CMK (cell line): ENCODE measurements at regions not wholly inside any gene's neighbourhood (a gene's known extent, or its start where the extent isn't known, plus 50 kb on each side); places are given as distances from the start of the nearest gene placed in this dataset.
"Not testable (repeated sequence)": the region's sequence is repeated elsewhere in the genome, so short reads cannot be mapped to it uniquely, and the experiment has no call there.

Source experiments
- DNase-seq: peaks from one replicate; pipeline ENCODE4 v3.0.0-alpha.2; 2010; ENCODE audit warnings: low read depth

DNA sequence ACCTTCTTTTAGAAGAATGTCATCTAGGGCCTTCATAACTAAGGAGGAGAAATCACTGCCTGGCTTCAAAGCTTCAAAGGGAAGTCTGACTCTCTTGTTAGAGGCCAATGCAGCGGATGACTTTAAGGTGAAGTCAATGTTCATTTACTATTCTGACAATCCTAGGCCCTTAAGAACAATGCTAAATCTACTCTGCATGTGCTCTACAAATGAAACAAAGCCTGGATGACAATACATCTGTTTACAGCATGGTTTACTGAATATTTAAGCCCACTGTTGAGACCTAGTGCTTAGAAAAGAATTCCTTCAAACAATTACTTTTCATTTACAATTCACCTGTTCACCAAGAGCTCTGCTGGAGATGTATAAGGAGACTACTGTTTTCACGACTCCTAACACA is 160.4 kb upstream of the EPHA3 start:
- no peak for DNase-seq

DNA sequence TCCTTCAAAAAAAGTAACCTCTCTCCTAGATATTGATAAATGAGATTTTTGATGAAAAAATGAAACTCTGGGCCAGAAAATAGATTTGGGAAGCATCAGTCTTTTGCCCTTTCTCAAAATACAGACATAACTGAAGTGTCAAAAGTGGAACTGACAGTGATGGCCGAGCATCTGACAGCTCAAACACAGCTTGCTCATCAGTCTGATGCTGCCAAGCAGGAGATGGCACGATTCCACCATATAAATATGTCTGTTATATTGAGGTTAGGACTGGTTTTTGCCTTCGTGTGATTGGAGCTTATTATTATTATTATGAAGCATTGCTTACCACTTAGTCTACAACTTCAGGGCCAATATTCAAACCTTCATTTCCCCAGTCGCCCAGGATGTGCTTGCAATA is 152.6 kb upstream of the EPHA3 start:
- DNase-seq: no peak

DNA sequence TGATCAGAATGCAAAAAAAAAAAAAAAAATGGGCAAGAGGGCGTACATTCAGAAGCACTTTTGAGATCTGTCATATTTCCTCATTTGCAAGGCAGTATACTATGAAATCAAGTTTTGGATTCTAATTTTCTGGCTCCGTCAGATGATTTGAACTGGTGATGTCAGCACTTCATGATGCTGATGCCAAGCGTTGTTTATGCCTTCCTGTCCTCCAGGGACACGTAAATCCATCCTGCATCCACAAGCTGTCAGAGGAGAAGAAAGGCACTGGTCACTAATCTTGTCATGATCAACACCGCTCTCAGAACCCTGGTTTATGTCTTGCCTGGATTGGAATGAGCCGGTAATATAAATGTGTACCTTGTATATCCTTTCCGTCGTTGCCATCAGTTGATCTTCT is 152.1 kb upstream of the EPHA3 start:
- no peak for DNase-seq

DNA sequence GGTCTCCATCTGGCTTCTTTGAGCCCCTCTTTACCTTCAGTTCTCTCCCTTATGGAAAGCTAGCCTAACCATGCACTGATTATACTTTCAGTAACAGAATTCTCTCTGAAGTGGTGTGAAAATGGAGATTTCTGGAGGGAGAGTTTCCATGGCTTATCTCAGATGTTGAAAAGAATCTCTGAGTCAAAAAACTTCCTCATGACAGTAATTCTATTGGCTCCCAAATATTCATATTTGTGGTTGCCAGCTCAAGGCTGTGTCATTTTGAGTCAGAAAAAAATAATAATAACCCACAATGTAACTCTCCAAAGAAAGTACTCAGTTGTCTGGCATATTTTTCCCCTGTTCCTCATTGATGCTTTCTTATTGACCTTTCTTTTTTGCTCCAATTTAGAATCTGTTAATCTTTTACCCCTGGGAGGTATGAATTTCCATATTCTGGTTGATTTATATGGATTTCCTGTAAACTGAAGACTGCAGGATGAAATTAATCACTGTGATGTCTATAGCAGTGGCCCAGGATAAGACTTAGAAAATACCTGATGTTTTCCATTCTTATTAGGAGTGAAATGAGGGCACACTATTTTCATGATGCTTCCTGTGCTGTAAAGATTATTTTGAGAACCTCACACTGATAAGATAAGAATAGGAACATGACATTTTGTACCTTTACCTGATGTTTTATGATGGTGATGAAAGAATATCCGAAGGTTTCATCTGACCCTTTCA is 149.5 kb upstream of the EPHA3 start:
- no peak for DNase-seq

DNA sequence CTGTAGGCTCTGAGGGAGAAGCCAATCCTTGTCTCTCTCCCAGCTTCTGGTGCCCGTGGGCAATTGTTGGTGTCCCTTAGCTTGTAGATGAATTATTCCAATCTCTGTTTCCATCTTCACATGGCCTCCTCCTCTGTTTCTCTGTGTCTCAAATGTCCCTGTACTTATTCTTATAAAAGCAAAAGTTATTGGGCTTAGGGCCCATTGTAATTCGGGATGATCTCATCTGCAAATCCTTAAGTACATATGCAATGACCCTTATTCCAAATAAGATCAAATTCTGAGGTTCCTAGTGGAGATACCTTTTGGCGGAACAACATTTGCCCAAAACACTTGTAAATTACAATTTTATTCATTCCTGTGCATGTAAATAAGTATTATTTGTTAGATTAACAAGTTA is 147.4 kb upstream of the EPHA3 start:
- no peak for DNase-seq

DNA sequence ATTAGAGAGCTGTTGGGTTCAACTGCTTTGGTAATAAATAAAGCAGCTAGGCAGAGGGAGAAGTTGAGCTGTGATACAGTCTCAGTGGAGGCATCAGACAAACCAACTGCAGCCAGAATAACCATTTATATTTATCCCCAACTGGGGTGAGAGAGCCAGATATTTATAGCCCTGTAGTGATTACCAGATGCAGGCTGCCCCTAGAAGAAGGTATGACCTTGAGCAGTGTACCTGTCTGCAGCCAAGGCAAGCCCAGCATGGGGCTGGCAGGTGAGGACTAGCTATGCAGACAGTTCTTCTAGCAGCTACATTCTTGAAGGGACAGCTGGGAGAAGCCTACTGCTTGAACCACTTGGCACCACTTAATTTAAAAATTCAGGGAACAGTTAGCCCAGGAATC is 144.4 kb upstream of the EPHA3 start:
- no peak for DNase-seq

DNA sequence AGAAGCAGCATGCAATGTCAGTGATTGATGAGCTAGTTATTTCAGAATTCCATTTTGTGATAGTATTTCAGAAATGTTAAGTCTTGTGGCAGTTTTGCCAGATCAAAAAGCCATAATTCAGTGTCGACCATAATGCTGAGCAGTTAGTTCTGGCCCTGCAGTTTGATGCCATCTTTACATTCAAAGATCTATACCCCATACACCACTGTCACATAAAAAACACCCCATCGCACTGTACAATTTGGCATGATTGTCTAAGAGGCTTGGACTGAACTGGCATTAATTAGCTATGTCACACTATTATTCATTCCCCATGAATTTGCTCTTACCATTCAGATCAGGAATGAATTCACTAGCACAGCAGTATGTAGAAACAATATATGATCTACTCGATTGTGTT is 127.7 kb upstream of the EPHA3 start:
- no peak for DNase-seq

DNA sequence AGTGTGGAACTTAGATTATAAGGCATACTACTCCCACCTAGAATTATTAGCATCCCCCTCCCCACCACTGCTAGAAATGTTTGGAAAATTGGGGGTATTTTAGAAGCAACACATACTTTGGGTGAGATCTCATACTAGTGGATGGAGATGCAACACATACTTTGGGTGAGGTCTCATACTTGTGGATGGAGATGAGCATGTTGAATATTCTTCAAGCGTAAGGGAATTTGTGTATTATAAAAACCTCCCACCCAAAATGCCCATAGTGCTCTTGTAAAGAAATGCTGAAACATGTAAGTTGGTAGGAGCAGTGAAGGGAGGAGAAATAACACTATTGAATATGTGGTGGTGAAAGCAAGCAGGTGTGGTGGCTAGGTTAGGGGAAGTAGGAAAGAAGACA is 124.0 kb upstream of the EPHA3 start:
- DNase-seq: no peak

DNA sequence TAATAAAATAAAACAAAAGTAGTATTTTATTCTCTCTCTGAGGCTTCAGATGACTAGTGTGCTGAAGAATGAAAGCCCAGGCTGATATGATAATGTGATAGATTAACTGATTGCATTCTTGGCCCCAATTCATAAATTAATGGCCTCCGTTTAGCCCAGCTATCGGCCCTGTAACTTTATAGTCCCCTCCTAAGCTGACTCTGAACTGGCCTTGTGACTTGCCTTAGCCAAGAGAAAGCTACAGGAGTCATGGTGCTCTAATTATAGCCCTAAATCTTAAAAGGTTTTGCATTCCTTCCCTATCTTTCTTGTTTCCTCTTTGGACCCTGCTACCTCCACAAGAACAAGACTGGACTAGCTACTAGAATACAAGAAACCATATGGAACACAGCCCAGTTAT is 123.2 kb upstream of the EPHA3 start:
- DNase-seq: no peak

DNA sequence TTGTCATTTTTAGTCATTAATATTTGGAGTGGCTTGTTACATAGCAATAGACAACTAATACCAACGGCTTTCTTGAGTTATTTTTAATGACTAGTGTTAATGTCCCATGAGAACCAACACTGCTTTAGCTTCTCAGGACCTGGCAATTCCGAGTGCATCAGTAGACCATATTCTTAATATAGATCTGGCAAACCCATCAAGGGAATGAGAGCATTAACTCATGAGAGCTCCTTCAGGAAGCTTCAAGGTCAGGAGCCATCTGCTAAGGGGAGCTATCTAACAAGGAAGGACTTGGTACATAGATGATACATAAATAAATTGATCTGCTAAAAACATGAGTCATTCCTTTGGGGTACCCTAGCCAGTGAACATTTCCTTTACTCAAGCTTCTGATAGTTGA is 122.6 kb upstream of the EPHA3 start:
- DNase-seq: no peak

DNA sequence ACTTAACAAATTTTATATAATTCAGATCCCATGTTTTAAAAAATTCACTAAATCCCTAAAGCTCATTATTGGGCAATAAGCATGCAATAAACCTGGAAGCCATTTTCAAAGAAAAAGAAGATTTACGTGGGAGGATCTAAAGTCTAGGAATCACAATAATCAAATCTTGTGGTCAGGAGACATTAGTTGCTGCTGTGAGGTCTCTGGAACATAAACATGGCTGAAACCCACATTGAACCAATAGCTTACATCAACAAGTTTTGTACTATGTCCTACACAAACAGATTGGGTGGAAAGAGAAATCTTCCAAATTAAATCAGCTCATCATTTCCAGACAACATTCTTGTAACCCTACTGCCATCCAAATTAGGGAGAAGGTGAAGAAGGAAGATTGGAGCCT is 121.9 kb upstream of the EPHA3 start:
- DNase-seq: no peak

DNA sequence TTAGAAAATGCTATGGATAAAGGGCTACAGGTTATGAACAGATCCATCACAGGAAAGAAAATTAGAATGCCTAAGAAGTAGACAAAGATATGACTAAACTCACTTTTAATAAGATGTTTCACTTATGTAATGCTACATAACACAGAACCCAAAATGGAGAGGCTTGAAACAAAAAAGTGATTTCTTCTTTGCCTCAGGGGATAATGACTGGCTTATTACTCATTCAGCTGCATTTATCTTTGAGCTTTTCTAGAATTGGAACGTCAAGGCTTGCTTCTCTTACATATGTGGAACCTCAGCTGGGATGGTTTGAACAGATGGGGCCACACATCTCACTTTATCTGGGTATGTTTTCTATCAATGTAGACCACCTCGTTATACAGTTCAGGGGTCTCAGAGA is 120.6 kb upstream of the EPHA3 start:
- DNase-seq: no peak

DNA sequence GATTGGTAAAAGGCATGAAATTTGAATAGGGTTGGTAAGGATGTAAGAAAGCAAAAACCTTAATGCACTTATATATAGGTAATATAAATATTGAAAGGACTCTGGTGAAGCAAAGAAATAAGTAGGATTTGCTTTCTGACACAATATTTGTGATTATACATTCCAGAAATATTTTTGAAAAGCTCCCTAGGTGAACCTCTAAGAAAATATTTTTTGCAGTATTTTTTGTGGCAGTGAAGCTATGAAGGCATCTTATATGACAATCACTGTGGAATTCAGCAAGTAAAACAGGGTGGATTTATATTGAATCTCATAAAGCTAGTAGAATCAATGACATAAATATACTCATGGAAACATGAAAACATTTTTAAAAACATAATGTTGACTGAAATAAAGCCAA is 119.6 kb upstream of the EPHA3 start:
- DNase-seq: no peak

DNA sequence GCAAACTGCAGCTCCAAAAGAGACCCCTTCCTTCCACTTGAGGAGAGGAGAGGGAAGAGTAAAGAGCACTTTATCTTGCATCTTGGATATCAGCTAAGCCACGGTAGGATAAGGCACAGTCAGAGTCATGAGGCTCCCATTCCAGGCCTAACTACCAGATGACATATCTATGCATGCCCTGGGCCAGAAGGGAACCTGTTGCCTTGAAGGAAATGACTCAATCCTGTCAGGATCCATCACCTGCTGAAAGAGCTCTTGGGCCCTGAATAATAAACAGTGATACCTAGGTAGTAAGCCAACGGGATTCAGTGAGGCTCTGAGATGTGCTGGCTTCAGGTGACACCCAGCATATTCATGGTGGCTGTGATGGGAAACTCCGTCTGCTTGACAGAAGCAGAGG is 118.5 kb upstream of the EPHA3 start:
- no peak for DNase-seq

DNA sequence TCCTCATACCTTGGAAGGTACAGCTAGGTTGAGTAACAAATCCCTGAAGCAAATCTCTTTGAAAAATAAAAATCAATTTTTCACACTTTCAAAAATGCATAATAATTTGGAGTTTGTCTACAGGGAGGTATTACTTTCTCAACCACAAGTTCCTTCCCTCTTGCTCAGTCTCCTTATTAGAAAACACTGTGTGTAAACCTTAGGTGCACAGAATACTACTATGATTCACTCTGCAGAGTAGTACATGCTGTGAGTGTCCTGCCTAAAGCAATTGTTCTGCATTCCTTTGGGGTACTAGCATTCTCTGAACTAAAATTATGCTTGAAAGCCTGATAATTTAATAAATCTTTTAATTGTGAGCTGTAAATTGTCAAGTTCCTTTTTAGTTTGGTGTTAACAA is 115.9 kb upstream of the EPHA3 start:
- DNase-seq: no peak

DNA sequence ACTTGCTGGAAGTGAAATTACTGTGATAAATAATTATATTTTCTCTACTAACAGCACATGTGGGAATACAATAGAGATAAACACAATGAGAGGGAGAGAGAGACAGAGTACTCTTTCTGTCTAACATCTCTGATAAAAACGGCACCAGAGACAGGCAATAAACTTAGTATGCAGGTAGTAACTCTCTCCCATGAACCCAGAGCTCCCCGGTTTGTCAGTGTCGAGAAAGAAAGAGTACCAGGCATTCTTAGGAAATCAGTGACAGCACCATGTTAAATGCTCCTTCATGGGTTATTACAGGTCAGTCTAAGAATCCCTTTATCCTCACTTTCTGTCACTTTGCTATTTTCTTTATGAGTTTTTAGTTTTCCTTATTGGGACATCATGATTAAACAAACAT is 110.7 kb upstream of the EPHA3 start:
- no peak for DNase-seq

DNA sequence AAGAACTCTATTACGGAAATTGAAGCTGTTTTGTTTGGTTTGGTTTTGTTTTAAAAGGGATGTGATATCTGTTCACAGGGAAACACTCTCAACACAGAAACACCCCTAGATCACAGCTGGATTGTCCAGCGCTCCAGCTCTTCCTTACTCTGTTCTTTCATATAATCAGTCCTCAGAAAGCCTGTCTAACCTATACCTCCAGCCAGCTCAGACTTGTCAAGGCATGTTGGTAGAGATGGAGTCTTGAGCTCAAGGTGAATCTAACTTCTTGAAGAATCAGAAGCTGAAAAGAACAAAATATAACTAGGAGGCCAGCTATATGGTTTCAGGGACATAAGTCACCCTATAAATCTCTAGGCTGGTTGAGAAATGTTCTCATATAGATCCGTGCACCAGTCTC is 110.2 kb upstream of the EPHA3 start:
- no peak for DNase-seq

DNA sequence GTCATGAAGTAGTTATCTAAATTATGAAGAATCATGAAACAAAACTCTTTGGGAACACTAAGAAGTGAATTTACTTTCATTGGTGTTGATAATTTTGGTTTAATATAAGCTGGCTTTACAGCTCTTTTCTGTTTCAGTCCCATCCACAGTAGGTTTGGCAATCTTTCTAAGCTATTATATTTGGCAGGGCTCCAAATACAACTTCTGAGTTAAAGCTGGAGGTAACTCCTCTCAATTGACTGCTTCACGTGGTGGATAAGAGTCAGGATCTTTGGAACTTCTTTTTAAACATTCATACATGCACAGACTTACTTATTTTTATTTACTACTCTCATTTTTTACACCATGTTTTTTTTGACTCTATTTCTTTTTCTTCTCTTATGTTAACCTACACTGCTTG is 106.5 kb upstream of the EPHA3 start:
- no peak for DNase-seq

DNA sequence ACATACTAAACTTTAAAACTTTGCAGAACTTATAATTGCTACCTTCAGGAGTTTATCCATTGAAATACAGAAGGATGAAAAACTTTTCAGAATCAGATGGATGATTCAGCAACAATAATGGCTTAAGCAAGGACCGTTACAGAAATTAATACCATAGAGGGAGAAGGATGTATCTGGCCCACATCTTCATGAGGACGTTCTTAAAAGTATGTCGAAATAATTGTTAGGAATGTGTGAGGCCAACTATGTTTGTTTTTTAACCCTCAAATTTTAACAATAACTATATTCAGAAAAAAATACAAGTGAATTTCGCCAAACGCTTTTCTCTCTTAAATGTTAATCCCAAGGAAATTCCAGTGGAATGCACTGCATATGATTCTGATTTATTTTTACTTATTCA is 105.2 kb upstream of the EPHA3 start:
- no peak for DNase-seq

DNA sequence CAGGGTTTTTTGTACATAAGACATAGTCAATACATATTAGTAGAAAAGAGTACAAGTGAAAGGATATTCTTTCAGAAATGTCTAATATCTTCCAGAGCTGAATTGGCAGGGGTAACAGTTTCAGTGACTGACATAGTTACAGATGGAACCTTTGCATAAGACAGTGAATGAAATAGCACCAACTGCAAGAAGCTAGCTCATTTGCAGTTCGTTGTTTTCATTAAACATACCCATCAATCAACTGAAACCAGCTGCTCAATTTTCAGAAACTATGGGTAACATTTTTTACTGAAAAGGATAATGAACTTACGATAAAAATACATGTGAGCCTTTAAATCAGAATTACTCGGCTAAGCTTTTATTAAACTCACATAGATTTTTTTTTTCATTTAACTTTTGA is 93.9 kb upstream of the EPHA3 start:
- no peak for DNase-seq

DNA sequence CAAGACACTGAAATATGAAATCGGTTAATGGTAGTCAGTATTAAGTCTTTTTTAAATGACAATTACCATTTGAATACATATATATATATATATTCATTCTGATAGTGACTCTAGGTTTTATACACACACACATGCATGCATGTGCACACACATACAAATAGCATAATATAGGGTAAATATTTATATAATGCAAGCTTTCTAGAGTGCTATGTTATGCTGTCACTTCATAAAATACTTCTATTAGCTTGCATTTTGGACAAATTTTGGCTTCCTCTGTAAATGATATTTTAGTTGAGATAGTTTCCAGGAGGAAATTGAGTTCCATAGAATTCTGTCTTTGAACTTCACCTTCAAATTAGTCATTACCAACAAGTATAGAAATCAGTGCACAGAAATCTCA is 89.9 kb upstream of the EPHA3 start:
- no peak for DNase-seq

DNA sequence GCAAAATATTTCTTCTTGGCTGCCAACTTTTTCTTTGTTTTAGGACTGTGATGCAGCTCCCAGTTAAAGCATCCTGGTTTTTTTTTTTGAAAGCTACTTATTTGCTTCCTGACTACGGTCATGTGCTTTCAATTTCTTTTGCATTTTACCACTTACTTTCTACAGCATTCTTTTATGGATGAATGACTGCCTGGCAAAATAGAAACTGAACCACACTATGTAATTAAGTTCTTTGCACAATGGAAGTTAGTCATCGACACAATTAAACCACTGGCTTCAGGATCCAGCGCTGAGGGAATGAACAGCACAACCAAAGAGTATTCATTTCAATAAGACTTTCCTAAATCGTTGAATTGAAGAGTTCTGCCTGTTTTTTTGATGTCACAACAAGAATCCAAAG is 82.2 kb upstream of the EPHA3 start:
- no peak for DNase-seq

DNA sequence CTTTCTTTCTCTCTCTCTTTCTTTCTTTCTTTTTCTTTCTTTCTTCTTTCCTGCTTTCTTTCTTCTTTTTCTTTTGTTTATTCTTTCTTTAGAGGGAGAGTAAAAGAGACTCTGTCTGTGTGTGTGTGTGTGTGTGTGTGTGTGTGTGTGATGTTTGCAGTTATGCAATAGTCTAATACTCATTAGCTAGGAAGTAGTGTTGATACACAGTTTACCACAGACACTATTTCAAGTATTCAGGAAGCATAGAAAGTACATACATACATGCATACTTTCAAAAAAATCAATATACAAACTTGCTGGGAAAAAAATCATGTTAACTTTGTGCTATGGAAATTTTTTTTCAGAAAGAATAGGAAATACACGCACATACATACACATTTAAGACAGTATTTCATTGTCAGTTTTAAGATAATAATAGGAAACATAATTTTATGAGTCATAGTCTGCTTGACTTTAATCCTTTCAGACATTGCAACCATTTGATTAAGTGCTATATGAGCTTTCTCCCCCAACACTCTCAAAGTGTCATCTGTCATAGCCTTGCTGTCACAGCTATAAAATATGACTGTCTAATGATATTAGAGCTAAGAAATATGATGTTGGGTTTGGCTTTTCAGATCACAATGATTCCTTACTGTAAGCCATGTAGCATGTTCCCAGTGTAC is 74.9 kb upstream of the EPHA3 start:
- DNase-seq: no peak

DNA sequence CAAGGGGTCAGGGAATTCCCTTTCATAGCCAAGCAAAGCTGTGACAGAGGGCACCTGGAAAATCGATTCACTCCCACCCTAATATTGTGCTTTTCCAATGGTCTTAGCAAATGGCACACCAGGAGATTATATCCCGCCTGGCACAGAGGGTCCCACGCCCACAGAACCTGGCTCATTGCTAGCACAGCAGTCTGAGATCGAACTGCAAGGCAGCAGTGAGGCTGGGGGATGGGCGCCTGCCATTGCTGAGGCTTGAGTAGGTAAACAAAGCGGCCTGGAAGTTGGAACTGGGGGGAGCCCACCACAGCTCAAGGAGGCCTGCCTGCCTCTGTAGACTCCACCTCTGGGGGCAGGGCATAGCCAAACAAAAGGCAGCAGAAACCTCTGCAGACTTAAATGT is 72.7 kb upstream of the EPHA3 start:
- DNase-seq: not testable (repeated sequence)
